ENCODE measurements at regions not wholly inside any gene's neighbourhood (a gene's known extent, or its start where the extent isn't known, plus 50 kb on each side); places are given as distances from the start of the nearest gene placed in this dataset.

DNA sequence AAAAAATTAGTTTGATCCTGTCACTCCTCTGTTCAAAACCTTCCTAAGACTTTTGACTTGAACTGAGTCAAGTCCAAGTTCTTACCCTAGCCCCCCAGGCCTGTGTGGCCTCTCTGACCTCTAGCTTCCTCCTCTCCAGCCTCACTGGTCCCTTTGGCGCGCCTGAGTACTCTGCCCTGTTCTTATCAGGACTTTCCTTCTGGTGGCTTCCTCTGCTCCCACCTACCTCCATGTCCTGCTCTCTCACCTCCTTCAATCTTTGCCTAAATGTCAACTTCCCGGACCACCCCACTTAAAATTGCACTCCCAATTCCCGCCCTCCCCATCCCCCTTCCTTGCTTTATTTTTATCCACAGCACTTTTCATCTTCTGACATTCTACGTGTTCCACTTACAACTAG lies 526.1 kb upstream of the KLF4 start:
- H3K27me3 Mint-ChIP-seq, result no peaks in the 10 kb centered on the region
- H3K9me3 Mint-ChIP-seq, result peaks cover 0 to 10% (median 5%) of the 10 kb centered on the region in 9 donors
- H3K27ac Mint-ChIP-seq, result no peak overlapping the region
- no peak overlapping the region for H3K4me3 Mint-ChIP-seq
- POLR2A ChIA-PET, result no interaction called here
- H3K4me1 Mint-ChIP-seq, result peaks cover 0 to 20% (median 0%) of the 10 kb centered on the region in 4 donors
- peaks cover 0 to 3% (median 0%) of the 10 kb centered on the region in 3 donors for H3K36me3 Mint-ChIP-seq
- ATAC-seq (no peak), DNase-seq (no peak)

DNA sequence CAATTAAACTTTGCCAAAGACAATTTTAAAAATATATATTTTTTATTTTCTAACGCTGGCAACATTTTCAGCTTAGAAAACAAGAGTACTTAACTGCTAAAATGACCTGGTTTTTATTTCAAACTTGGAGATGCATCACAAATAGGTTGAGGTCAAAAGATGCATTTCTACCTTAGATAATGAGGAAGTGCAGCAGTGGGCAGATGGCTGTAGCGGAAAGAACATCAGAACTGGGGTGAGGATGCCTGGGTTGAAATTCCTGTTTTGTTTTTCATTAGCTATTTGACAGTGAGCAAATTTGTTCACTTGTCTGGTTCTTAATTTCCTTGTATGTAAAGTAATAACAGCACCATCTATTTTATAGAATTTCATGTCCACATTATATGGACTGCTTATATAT lies 524.8 kb upstream of the KLF4 start:
- peaks cover 0 to 3% (median 0%) of the 10 kb centered on the region in 3 donors for H3K36me3 Mint-ChIP-seq
- H3K4me3 Mint-ChIP-seq, result no peak overlapping the region
- H3K4me1 Mint-ChIP-seq, result peaks cover 0 to 20% (median 0%) of the 10 kb centered on the region in 4 donors
- H3K27ac Mint-ChIP-seq, result no peak overlapping the region
- DNase-seq, result no peak
- ATAC-seq, result no peak
- H3K27me3 Mint-ChIP-seq, result no peaks in the 10 kb centered on the region
- peaks cover 0 to 6% (median 3%) of the 10 kb centered on the region in 9 donors for H3K9me3 Mint-ChIP-seq
- POLR2A ChIA-PET, result no interaction called here

GRCh38 chr9:108012886-108013665 lies 523.5 kb upstream of the KLF4 start:
- Mint-ChIP-seq H3K9me3 (peaks cover 0 to 11% (median 2%) of the 10 kb centered on the region in 9 donors), H3K27me3 (no peaks in the 10 kb centered on the region), H3K4me3 (no peak overlapping the region), H3K4me1 (peaks cover 0 to 20% (median 0%) of the 10 kb centered on the region in 4 donors), H3K27ac (no peak overlapping the region), H3K36me3 (peaks cover 0 to 2% (median 0%) of the 10 kb centered on the region in 3 donors)
- POLR2A ChIA-PET, result no interaction called here
- ATAC-seq (no peak), DNase-seq (no peak)

GRCh38 chr9:108012405-108012804 lies 522.8 kb upstream of the KLF4 start:
- POLR2A ChIA-PET, result no interaction called here
- Mint-ChIP-seq H3K9me3 (peaks cover 0 to 17% (median 4%) of the 10 kb centered on the region in 9 donors), H3K4me3 (no peak overlapping the region), H3K4me1 (peaks cover 0 to 20% (median 0%) of the 10 kb centered on the region in 4 donors), H3K27ac (no peak overlapping the region), H3K36me3 (no peaks in the 10 kb centered on the region), H3K27me3 (no peaks in the 10 kb centered on the region)
- ATAC-seq, result no peak
- no peak for DNase-seq

DNA sequence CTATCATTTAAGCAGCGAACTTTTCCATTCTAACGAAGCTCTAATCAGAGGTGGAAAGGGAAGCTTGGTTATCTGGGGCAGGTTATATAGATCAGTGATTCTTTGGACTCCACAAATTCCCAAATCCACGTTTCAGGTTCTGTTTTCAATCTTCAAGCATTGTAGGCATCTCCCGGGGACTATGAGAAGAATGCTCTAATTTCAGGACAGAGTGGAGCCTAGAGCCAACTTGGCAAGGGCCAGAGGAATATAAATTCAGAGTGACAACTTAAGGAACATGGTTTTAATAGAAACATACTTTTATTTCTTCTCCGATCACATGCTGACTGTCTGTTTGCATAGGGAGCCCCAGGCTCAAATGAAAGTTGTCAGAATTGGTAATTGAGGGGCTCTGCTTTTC lies 514.0 kb upstream of the KLF4 start:
- Mint-ChIP-seq H3K36me3 (no peaks in the 10 kb centered on the region), H3K4me1 (no peaks in the 10 kb centered on the region), H3K27ac (no peak overlapping the region), H3K9me3 (peaks cover 2 to 20% (median 7%) of the 10 kb centered on the region in 9 donors), H3K27me3 (peaks cover 0 to 10% (median 5%) of the 10 kb centered on the region in 5 donors), H3K4me3 (no peak overlapping the region)
- ATAC-seq, result no peak
- no peak for DNase-seq
- POLR2A ChIA-PET, result no interaction called here

DNA sequence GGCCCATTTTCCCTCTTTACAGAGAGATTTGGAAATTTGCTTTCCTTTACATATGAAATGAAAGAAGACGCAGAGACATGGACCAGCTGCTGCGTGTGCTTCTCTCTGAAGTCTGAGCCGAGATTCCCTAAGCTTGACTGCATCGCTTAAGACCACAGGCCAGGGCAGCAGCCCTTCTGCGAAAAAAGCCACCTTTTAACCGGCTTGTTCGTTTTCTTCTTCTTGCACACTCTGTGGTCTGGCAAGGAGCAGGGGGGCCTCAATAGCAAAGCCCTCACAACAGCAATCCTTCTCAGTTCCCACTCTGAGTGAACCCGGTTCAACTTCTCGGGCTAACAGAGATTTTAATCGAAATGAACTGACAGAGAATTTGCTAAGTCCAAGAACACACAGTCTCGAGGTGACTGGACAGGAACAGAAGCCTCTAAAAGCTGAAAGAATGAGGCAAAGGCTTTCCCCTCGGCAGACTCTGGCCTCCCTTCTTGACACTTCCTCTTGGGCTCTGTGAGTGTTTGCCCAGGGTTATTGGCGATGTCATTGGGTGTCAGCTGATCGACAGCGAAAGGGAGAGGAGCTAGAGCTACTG lies 512.9 kb upstream of the KLF4 start:
- H3K36me3 Mint-ChIP-seq, result no peaks in the 10 kb centered on the region
- H3K4me3 Mint-ChIP-seq, result no peak overlapping the region
- POLR2A ChIA-PET, result no interaction called here
- ATAC-seq (no peak), DNase-seq (no peak)
- no peak overlapping the region for H3K27ac Mint-ChIP-seq
- H3K4me1 Mint-ChIP-seq, result no peaks in the 10 kb centered on the region
- H3K9me3 Mint-ChIP-seq, result peaks cover 0 to 12% (median 4%) of the 10 kb centered on the region in 9 donors
- H3K27me3 Mint-ChIP-seq, result peaks cover 0 to 10% (median 5%) of the 10 kb centered on the region in 5 donors

- H3K4me3 Mint-ChIP-seq, result no peak overlapping the region
- no peak for ATAC-seq
- H3K36me3 Mint-ChIP-seq, result no peaks in the 10 kb centered on the region
- peaks cover 0 to 10% (median 5%) of the 10 kb centered on the region in 5 donors for H3K27me3 Mint-ChIP-seq
- POLR2A ChIA-PET, result no interaction called here
- DNase-seq, result no peak
- H3K4me1 Mint-ChIP-seq, result no peaks in the 10 kb centered on the region
- H3K9me3 Mint-ChIP-seq, result peaks cover 0 to 12% (median 4%) of the 10 kb centered on the region in 9 donors
- H3K27ac Mint-ChIP-seq, result no peak overlapping the region
Observed at GRCh38 chr9:108001237-108001636, 511.7 kb upstream of the KLF4 start.

DNA sequence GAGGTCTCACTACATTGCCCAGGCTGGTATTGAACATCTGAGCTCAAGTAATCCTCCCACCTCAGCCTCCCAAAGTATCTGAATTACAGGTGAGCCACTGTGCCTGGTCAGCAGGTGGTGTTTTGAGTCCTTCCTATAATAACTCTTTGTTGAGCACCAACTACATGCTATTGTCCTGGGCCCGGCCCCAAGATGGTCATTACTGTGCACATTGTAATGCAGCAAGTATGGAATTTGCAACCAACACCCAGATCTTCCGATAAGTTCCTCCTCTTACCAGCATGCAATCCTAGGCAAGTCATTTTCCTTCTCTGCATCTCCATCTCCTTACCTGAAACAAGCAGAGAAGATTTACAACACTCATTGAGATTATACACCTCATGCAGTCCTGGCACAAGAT lies 510.3 kb upstream of the KLF4 start:
- POLR2A ChIA-PET, result no interaction called here
- peaks cover 0 to 16% (median 4%) of the 10 kb centered on the region in 9 donors for H3K9me3 Mint-ChIP-seq
- H3K4me3 Mint-ChIP-seq, result no peak overlapping the region
- peaks cover 0 to 10% (median 5%) of the 10 kb centered on the region in 5 donors for H3K27me3 Mint-ChIP-seq
- H3K27ac Mint-ChIP-seq, result no peak overlapping the region
- H3K4me1 Mint-ChIP-seq, result no peaks in the 10 kb centered on the region
- ATAC-seq (no peak), DNase-seq (no peak)
- no peaks in the 10 kb centered on the region for H3K36me3 Mint-ChIP-seq

DNA sequence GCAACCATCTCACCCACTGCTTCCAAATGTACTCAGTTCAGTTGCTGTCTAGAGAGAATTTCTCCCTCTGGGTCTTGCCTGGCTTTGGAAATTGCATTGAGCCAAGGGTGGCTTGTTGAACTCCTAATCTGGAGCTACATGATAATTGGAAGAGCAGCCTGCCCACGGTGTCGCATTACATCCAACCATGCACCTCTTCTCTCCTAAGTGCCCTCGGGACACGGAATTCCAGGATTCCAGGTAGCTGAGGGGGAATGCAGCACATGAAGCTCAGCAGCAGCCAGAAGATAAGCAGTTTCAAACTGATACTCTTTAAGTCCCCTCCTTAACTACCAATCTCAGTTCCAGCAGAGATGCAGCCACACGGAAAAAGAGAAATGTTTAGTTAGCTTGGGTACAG lies 509.4 kb upstream of the KLF4 start:
- H3K27ac Mint-ChIP-seq, result no peak overlapping the region
- H3K36me3 Mint-ChIP-seq, result no peaks in the 10 kb centered on the region
- H3K9me3 Mint-ChIP-seq, result peaks cover 0 to 19% (median 4%) of the 10 kb centered on the region in 9 donors
- ATAC-seq (no peak), DNase-seq (no peak)
- no peaks in the 10 kb centered on the region for H3K4me1 Mint-ChIP-seq
- no peak overlapping the region for H3K4me3 Mint-ChIP-seq
- H3K27me3 Mint-ChIP-seq, result peaks cover 0 to 10% (median 5%) of the 10 kb centered on the region in 5 donors
- POLR2A ChIA-PET, result no interaction called here

GRCh38 chr9:107994648-107995047 lies 505.1 kb upstream of the KLF4 start:
- ATAC-seq, result no peak
- DNase-seq, result no peak
- no peak overlapping the region for H3K27ac Mint-ChIP-seq
- no peaks in the 10 kb centered on the region for H3K4me1 Mint-ChIP-seq
- H3K36me3 Mint-ChIP-seq, result no peaks in the 10 kb centered on the region
- H3K27me3 Mint-ChIP-seq, result peaks cover 0 to 3% (median 0%) of the 10 kb centered on the region in 5 donors
- peaks cover 0 to 10% (median 2%) of the 10 kb centered on the region in 9 donors for H3K9me3 Mint-ChIP-seq
- POLR2A ChIA-PET, result no interaction called here
- no peak overlapping the region for H3K4me3 Mint-ChIP-seq

GRCh38 chr9:107992271-107992670 lies 502.7 kb upstream of the KLF4 start:
- no peak overlapping the region for H3K4me3 Mint-ChIP-seq
- POLR2A ChIA-PET, result no interaction called here
- H3K36me3 Mint-ChIP-seq, result no peaks in the 10 kb centered on the region
- ATAC-seq (no peak), DNase-seq (no peak)
- no peak overlapping the region for H3K27ac Mint-ChIP-seq
- H3K4me1 Mint-ChIP-seq, result no peaks in the 10 kb centered on the region
- H3K27me3 Mint-ChIP-seq, result no peaks in the 10 kb centered on the region
- peaks cover 0 to 10% (median 0%) of the 10 kb centered on the region in 9 donors for H3K9me3 Mint-ChIP-seq

- H3K27ac Mint-ChIP-seq, result no peak overlapping the region
- H3K27me3 Mint-ChIP-seq, result peaks cover 0 to under 1% (median 0%) of the 10 kb centered on the region in 5 donors
- DNase-seq, result no peak
- H3K9me3 Mint-ChIP-seq, result peaks cover 0 to 10% (median 0%) of the 10 kb centered on the region in 9 donors
- H3K4me3 Mint-ChIP-seq, result no peak overlapping the region
- POLR2A ChIA-PET, result no interaction called here
- ATAC-seq, result no peak
- no peaks in the 10 kb centered on the region for H3K4me1 Mint-ChIP-seq
- no peaks in the 10 kb centered on the region for H3K36me3 Mint-ChIP-seq
Observed at GRCh38 chr9:107991581-107991980, 502.0 kb upstream of the KLF4 start.

GRCh38 chr9:107989544-107989943 lies 500.0 kb upstream of the KLF4 start:
- no peak overlapping the region for H3K27ac Mint-ChIP-seq
- ATAC-seq (no peak), DNase-seq (no peak)
- H3K36me3 Mint-ChIP-seq, result no peaks in the 10 kb centered on the region
- POLR2A ChIA-PET, result no interaction called here
- H3K27me3 Mint-ChIP-seq, result peaks cover 0 to 4% (median 0%) of the 10 kb centered on the region in 5 donors
- no peaks in the 10 kb centered on the region for H3K4me1 Mint-ChIP-seq
- H3K9me3 Mint-ChIP-seq, result peaks cover 0 to 8% (median 0%) of the 10 kb centered on the region in 9 donors
- no peak overlapping the region for H3K4me3 Mint-ChIP-seq
